Ovary (tissue), 3 donors: ENCODE measurements at regions not wholly inside any gene's neighbourhood (a gene's known extent, or its start where the extent isn't known, plus 50 kb on each side); places are given as distances from the start of the nearest gene placed in this dataset.

Source experiments
- CTCF ChIP-seq, 3 donors: fragments of 450-650 bp in 2 of 3; fragments of 200-600 bp in 1 of 3; IDR thresholded peaks; one replicate each; pipeline versions ENCODE4 v1.5.1 to v1.8.0; 2016 to 2022; ENCODE audit warnings: antibody characterized with exemption in 3 of 3, mild to moderate bottlenecking in 1 of 3
- EP300 ChIP-seq: sonication (generic); formaldehyde crosslinking; IDR thresholded peaks from one replicate; pipeline ENCODE4 v1.6.1; 2017; ENCODE audit warnings: antibody characterized with exemption
- donor health status: DM: no; HTN: no; CAD: no.

DNA sequence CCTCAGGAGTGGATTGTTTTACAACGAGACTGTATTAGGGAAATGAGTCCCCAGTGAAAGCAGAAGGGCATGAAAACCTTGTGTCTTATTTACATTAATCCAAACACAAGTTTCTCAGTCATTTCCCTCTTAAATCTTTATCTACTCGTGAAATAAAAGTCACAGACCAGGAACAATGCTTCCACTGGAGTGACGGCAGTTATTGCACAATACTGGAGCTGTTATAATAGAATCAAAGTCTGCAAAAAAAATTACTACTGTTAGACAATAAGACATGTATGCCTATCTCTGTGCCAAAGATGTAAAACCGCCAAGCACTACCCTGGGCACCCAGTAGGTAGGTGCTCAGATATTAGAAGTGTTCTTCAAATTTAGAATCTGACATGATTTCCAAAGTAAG, 375.5 kb downstream of the ZNF521 start:
- TF ChIP-seq CTCF (IDR thresholded peaks at IDR 0.05), result no peak
- no peak for TF ChIP-seq EP300
